ENCODE measurements at regions not wholly inside any gene's neighbourhood (a gene's known extent, or its start where the extent isn't known, plus 50 kb on each side); places are given as distances from the start of the nearest gene placed in this dataset.

DNA sequence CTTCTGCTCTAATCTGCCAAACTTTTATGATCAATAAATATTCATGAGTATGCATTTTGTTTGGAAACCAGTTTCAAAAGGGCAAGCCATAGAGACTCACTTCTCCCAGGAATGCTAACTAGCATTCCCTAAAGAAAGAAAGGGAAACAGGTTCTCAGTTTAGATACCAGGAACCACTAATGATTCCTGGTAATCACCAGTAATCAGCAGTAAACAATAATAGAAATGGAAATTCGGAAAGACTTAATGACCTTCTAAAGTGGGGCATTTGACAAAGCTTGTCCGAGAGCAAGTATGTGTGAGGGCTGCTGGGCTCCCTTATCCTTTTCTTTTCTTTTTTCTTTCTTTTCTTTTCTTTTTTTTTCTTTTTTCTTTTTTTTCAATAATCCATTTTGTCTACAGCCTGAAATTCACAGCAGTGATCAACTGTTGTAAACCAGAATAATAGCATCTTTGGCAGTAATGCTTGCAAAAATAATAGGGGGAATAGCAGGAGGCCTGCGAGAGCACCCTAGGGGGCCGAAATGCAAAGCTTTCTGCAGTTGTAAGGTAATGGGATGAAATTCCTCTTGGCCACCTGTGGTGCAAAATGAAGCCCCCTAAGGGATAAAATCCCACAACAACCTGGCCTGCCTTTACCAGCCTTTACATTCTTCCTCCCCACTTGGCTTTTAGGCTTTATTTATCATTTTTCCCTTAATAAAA is 253.2 kb downstream of the ZPLD1 start:
- no peaks in the 10 kb centered on the region for H3K9me3 ChIP-seq
- ATAC-seq (no peak), DNase-seq (no peak)
- no peak overlapping the region for H3K27ac ChIP-seq
- intact Hi-C loops (cut with DNase I), result no loop called here
- H3K4me3 ChIP-seq, result no peak overlapping the region
- H3K27me3 ChIP-seq, result no peaks in the 10 kb centered on the region
- TF ChIP-seq, protein P1, sequence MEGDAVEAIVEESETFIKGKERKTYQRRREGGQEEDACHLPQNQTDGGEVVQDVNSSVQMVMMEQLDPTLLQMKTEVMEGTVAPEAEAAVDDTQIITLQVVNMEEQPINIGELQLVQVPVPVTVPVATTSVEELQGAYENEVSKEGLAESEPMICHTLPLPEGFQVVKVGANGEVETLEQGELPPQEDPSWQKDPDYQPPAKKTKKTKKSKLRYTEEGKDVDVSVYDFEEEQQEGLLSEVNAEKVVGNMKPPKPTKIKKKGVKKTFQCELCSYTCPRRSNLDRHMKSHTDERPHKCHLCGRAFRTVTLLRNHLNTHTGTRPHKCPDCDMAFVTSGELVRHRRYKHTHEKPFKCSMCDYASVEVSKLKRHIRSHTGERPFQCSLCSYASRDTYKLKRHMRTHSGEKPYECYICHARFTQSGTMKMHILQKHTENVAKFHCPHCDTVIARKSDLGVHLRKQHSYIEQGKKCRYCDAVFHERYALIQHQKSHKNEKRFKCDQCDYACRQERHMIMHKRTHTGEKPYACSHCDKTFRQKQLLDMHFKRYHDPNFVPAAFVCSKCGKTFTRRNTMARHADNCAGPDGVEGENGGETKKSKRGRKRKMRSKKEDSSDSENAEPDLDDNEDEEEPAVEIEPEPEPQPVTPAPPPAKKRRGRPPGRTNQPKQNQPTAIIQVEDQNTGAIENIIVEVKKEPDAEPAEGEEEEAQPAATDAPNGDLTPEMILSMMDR (IDR thresholded peaks at IDR 0.05), result no peak
- H3K4me1 ChIP-seq, result no peaks in the 10 kb centered on the region
- no peaks in the 10 kb centered on the region for H3K36me3 ChIP-seq

DNA sequence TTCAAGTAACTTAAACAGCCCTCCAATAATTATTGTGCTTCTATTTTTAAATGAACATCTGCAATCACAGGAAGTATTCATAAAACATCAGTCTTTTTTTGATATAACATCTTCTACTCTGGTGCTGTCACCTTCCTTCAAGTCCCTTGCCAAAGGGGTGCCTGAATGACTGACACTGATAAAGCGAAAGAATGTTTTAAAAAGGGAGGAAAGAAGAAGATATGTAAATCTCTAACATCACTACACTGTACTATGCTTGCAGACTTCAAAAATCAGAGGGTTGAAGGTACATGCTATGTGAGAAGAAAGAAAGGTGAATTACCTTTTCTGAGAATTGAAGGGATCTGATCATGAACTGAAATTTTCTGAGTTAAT is 253.7 kb downstream of the ZPLD1 start:
- DNase-seq (no peak), ATAC-seq (no peak)
- Histone ChIP-seq H3K4me3 (no peak overlapping the region), H3K4me1 (no peaks in the 10 kb centered on the region), H3K27me3 (no peaks in the 10 kb centered on the region), H3K27ac (no peak overlapping the region), H3K9me3 (no peaks in the 10 kb centered on the region), H3K36me3 (no peaks in the 10 kb centered on the region)
- TF ChIP-seq, protein P1 (IDR thresholded peaks at IDR 0.05), result no peak
- intact Hi-C loops (cut with DNase I), result no loop called here

DNA sequence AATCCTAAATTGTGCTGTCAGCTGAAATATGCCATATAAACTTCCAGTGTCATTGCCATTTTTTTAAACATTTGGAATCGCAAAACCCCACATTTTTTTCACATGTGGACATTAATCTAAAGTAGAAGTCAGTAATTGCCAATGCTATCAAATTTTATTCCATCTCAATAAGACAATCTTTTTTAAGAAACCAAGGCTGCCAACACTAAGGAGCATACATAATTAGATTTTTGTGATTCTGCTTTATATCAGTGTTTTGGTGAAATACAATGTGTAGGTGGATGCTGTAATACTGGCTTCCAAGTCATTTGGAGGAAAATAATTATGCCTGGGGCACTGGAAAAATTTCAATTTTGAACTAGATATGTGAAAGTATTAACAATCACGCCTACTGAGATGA is 256.7 kb downstream of the ZPLD1 start:
- Histone ChIP-seq H3K4me1 (no peaks in the 10 kb centered on the region), H3K4me3 (no peak overlapping the region), H3K9me3 (no peaks in the 10 kb centered on the region), H3K27ac (no peak overlapping the region), H3K36me3 (no peaks in the 10 kb centered on the region), H3K27me3 (no peaks in the 10 kb centered on the region)
- ATAC-seq (no peak), DNase-seq (no peak)
- intact Hi-C loops (cut with DNase I), result no loop called here
- TF ChIP-seq, protein P1 (IDR thresholded peaks at IDR 0.05), result no peak

DNA sequence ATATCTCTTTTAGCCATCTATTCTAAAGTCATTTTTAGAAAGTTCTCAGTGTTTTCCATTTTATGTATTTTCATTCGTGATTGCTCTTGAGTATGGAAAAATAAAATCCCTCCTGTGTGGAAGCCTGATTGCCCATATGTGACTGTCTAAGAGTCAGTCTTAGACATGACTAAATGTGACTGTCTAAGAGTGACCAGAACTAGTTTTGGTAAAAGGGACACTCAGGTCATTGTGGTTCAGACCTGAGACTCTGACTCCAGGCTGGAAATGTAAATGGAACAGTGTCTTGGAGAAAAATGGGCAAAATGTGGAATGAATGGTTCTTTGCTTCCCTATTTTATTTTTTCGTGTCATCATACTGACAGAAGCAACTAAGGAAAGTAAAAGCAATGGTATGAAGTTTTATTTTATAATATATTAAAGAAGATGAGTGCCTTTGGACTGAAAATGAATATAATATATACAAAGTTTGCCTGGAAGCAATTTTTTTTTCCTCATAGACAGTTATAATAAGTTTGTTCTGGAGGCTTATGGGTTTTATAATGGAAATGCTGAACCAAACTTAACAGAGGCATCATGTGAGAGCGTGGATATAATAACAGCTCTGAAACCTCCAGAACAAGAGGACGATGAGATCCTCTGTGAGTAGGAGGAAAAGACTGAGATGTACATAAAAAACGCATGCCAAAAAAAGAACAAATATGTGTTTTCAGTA is 264.4 kb downstream of the ZPLD1 start:
- intact Hi-C loops (cut with DNase I), result no loop called here
- no peak overlapping the region for H3K4me3 ChIP-seq
- DNase-seq (no peak), ATAC-seq (no peak)
- H3K9me3 ChIP-seq, result no peaks in the 10 kb centered on the region
- no peaks in the 10 kb centered on the region for H3K4me1 ChIP-seq
- TF ChIP-seq, protein P1 (IDR thresholded peaks at IDR 0.05), result no peak
- no peak overlapping the region for H3K27ac ChIP-seq
- H3K27me3 ChIP-seq, result no peaks in the 10 kb centered on the region
- no peaks in the 10 kb centered on the region for H3K36me3 ChIP-seq

DNA sequence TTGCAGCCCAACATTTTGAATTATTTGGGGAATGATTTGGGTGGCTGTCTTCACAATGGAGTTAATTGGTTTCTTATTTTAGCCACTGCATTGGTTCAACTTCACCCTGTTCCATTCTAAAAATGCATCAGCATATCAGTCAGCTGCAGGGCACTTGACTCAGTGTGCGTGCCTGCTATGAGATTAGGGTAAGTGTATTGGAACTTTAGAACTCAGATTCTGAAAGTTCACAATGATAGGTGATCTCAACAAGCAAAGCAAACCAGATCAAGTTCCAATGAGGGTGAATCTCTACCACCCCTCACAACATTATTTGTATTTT is 265.0 kb downstream of the ZPLD1 start:
- Histone ChIP-seq H3K4me3 (no peak overlapping the region), H3K27me3 (no peaks in the 10 kb centered on the region), H3K4me1 (no peaks in the 10 kb centered on the region), H3K36me3 (no peaks in the 10 kb centered on the region), H3K27ac (no peak overlapping the region), H3K9me3 (no peaks in the 10 kb centered on the region)
- TF ChIP-seq, protein P1 (IDR thresholded peaks at IDR 0.05), result no peak
- no peak for DNase-seq
- intact Hi-C loops (cut with DNase I), result no loop called here
- ATAC-seq, result no peak

Data from left lung (tissue), 4 donors.